NCI-H446 (cell line): ENCODE measurements at regions not wholly inside any gene's neighbourhood (a gene's known extent, or its start where the extent isn't known, plus 50 kb on each side); places are given as distances from the start of the nearest gene placed in this dataset.
A peak's percentile ranks its signal among the peaks of the same experiment; 100 is the strongest.
"Not testable (repeated sequence)": the region's sequence is repeated elsewhere in the genome, so short reads cannot be mapped to it uniquely, and the experiment has no call there.

ENCODE experiments used
- DNase-seq, 2 experiments: peaks; one replicate each; lab custom pipeline; 2025; lab: John Stamatoyannopoulos, UW

- no peak for DNase-seq
Observed at GRCh38 chr16:59090541-59090940, 356.4 kb upstream of the GOT2 start.

- no peak for DNase-seq
Observed at GRCh38 chr16:59088431-59088830, 354.3 kb upstream of the GOT2 start.

GRCh38 chr16:59087641-59088040, 353.5 kb upstream of the GOT2 start:
- no peak for DNase-seq

GRCh38 chr16:59067205-59067604, 333.1 kb upstream of the GOT2 start:
- DNase-seq = no peak

- no peak for DNase-seq
Observed at GRCh38 chr16:59060207-59060606, 326.1 kb upstream of the GOT2 start.

GRCh38 chr16:59058250-59058649, 324.1 kb upstream of the GOT2 start:
- DNase-seq = no peak

GRCh38 chr16:59053911-59054310, 319.8 kb upstream of the GOT2 start:
- no peak for DNase-seq

GRCh38 chr16:59052231-59052630, 318.1 kb upstream of the GOT2 start:
- DNase-seq = no peak

- DNase-seq = no peak
Observed at GRCh38 chr16:59048876-59049275, 314.8 kb upstream of the GOT2 start.

- peak in 1 of 2 experiments; percentile 0 for DNase-seq
Observed at GRCh38 chr16:59047114-59047513, 313.0 kb upstream of the GOT2 start.

- no peak for DNase-seq
Observed at GRCh38 chr16:59046335-59046734, 312.2 kb upstream of the GOT2 start.

- no peak for DNase-seq
Observed at GRCh38 chr16:59045501-59045900, 311.4 kb upstream of the GOT2 start.

GRCh38 chr16:59044616-59045015, 310.5 kb upstream of the GOT2 start:
- DNase-seq = no peak

- no peak for DNase-seq
Observed at GRCh38 chr16:59042301-59042700, 308.2 kb upstream of the GOT2 start.

- DNase-seq = no peak
Observed at GRCh38 chr16:59039066-59039720, 305.1 kb upstream of the GOT2 start.

- DNase-seq = no peak
Observed at GRCh38 chr16:59030923-59031485, 296.9 kb upstream of the GOT2 start.

- DNase-seq = no peak
Observed at GRCh38 chr16:59021751-59022150, 287.6 kb upstream of the GOT2 start.

GRCh38 chr16:59013930-59014329, 279.8 kb upstream of the GOT2 start:
- no peak for DNase-seq

- DNase-seq = no peak
Observed at GRCh38 chr16:58999762-59000161, 265.6 kb upstream of the GOT2 start.

GRCh38 chr16:58992755-58993154, 258.6 kb upstream of the GOT2 start:
- not testable (repeated sequence) for DNase-seq

- DNase-seq = not testable (repeated sequence)
Observed at GRCh38 chr16:58983181-58983965, 249.3 kb upstream of the GOT2 start.

- no peak for DNase-seq
Observed at GRCh38 chr16:58970775-58971174, 236.7 kb upstream of the GOT2 start.

- DNase-seq = no peak
Observed at GRCh38 chr16:58963479-58963878, 229.4 kb upstream of the GOT2 start.
